ENCODE measurements at regions not wholly inside any gene's neighbourhood (a gene's known extent, or its start where the extent isn't known, plus 50 kb on each side); places are given as distances from the start of the nearest gene placed in this dataset.

DNA sequence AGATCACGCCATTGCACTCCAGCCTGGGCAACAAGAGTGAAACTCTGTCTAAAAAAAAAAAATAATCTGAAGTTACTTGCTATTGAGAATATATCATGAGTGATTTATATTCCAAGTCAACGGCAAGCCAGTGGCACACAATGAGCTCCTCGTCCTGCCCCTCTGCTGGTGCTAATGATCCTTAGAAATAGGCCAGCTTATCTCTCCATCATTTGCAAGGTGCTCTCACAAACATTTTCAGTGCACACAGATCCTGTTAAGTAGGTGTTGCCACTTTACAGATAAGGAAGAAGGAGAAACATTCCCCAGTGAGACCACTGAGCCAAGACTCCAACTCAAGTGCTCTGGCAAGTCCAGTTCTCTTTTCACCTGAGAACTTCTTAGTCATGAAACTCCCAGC lies 91.3 kb upstream of the GPR45 start:
- no peak for DNase-seq (ENCODE audit: low spot score)

DNA sequence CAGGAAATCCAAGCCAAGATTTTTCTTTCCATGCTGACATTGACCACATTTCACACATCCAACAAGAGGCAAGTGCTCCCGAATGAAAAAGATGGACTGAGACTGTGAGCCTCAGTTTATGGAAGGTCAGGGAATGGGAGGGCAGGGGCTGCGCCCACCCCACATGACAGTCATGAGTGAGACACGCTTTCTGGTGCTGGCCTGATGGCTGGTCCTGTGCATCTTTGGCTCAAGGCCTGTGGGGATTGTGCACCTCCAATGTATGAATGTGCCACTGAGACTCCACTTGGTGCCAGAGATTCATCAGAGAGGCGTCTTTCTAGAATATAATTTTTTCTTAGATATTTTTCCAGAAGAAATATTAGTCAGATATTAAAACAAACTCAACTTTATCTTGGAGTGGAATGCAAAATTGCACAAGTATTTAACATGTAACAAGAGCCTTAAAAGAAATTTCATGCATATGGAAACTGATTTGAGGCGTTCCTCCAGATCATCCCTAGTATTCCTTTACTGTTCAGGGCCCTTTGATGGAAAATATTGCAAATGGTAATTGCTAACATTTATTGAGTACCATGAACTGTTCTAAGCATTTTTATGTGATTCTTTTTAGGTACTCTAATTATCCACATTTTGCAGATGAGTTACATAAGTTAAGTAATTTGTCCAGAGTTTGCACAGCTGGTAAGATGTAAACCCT lies 87.3 kb upstream of the GPR45 start:
- no peak for DNase-seq (ENCODE audit: low spot score)

- DNase-seq (ENCODE audit: low spot score) = no peak
Measured at GRCh38 chr2:105156166-105156565, 85.4 kb upstream of the GPR45 start.

DNA sequence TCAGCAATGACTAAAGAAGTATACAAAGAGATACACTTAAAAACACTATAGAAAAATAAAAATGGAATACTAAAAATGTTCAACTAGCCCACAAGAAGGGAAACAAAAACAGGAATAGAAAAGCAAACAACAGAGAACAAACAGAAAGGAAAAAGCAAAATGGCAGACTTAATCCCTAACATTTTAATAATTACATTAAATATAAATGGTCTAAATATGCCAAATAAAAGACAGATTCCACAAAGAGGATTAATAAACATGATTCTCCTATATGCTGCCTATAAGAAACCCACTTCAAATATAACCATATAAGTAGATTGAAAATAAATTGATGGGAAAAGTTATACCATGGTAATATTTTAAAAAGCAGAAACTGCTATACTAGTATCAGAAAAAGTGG lies 83.5 kb upstream of the GPR45 start:
- DNase-seq (ENCODE audit: low spot score) = no peak

DNA sequence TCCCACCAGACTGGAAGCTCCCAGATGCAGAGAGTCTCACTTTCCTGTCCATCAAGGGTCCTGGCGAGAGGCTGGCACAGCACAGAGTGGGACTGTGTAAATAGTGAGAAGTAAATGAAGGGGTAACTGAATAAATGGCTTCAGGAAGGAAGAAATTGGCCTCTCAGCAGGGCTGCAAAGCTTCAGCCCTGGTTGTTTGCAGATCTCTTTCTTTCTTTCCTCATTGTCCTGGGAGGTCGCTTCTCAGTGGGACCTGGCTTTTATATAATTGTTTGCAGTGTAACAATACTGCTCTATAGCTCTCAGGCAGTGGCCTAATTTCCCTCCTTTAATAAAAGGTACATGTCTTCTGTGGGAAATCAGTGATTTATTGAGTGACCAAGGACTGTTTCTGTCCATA lies 74.9 kb upstream of the GPR45 start:
- no peak for DNase-seq (ENCODE audit: low spot score)

DNA sequence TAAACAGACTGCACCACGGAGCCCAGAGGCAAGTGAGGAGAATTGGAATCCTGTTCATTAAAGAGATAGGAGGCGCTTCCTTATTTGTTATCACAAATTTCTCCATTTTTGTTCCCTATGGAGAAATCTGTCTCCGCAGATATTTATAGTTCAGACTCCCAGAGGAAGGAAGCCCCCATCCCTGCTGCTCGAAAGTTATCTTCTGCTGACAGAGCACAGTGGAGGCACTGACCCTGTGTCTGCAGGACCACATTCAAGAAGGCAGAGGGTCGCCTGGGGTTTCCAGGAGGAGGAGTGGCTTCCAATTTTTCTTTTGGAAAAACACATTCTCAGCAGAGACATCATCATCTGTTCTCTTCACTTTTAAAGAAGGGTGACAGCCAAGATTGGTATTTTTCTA lies 73.0 kb upstream of the GPR45 start:
- DNase-seq (ENCODE audit: low spot score) = no peak

- no peak for DNase-seq (ENCODE audit: low spot score)
Measured at GRCh38 chr2:105175231-105175630, 66.3 kb upstream of the GPR45 start.

DNA sequence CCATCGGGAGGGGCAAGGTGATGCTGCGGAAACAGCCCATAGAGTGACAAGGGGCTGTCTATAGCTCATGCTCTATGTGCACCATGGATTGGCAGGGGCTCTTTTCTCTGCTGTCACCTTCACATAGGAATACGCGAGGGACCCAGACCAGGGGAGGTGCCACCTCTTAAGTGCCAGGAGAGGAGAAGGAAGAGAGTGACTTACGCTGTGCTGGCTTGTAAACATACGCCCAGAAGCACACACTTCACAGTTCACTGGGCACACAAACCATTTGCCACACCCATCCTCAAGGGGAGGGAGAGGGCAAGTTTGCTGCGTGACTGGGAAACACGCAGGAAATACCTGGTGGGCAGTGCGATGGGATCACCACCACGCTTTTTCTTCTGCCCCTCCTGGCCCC lies 65.1 kb upstream of the GPR45 start:
- no peak for DNase-seq (ENCODE audit: low spot score)

- DNase-seq (ENCODE audit: low spot score) = no peak
Measured at GRCh38 chr2:105177008-105177407, 64.5 kb upstream of the GPR45 start.

DNA sequence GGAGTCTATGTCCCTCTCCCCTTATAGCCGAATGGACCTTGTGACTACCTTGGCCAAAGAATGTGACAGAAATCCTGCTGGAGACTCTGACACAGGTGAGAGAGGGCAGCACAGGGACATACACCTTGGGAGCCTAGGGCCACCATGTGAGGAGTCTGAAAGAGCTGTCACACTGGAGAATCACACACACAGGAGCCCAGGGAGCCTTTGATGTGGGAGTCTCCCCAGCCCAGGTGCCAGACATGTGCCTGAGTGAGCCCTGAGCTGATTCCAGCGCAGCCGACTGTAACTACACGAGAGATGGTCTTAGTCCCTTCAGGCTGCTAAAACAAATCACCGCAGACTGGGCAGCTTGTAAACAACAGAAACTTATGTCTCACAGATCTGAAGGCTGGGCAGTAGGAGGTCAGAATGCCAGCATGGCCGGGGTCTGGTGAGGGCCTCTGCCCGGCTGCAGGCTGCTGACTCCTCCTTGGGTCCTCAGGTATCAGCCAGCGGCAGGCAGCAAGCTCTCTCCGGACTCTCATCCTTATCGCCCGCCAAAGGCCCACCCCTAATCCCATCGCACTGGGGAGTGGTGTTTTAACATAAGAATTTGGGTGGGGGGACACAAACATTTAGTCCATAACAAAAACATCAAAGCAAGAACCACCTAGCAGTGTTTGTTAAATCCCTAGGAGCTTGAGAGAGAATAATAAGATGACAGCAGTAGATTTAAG lies 63.8 kb upstream of the GPR45 start:
- no peak for DNase-seq (ENCODE audit: low spot score)

- DNase-seq (ENCODE audit: low spot score) = peak; percentile 34
Measured at GRCh38 chr2:105179469-105180372, 61.8 kb upstream of the GPR45 start.

- DNase-seq (ENCODE audit: low spot score) = no peak
Measured at GRCh38 chr2:105180491-105180972, 61.0 kb upstream of the GPR45 start.

DNA sequence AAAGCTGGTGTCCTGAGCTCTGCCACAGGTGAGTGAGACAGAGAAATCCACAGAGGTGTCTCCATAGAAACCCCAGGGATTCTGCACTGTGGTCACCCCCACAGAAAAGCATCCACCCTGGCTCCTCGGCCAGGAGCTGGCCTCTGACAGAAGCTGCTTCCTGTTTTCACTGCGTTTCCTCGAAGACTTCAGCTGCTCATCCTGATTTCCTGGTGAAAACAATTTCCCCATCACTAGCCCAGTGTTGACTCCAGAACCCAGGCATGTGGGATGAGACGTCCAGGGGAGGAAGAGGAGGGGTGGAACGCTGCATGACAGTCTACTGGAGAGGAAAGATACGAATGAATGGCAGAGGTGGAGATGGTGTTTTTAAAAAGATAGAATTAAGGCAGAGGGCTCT lies 60.3 kb upstream of the GPR45 start:
- DNase-seq (ENCODE audit: low spot score) = no peak

GRCh38 chr2:105183555-105184323 lies 57.8 kb upstream of the GPR45 start:
- DNase-seq (ENCODE audit: low spot score) = no peak

DNA sequence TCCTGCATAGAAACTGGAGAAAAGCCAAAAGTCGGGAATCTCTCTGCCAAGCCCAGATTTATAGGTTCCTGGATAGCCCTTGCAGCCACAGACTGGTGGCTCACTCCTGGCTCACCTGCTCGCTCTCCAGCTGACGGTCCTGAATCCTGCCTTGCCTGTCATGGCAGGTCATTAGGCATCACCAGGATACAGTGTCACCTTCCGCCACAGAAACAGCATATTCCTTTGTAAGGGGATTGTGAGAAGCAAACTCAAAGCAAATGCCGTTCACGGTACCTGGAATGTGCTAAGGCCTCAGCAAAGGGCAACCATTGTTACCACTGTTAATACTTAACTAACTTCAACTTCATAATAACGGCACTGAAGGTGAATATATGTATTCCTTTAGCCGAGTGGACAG lies 57.1 kb upstream of the GPR45 start:
- no peak for DNase-seq (ENCODE audit: low spot score)

DNA sequence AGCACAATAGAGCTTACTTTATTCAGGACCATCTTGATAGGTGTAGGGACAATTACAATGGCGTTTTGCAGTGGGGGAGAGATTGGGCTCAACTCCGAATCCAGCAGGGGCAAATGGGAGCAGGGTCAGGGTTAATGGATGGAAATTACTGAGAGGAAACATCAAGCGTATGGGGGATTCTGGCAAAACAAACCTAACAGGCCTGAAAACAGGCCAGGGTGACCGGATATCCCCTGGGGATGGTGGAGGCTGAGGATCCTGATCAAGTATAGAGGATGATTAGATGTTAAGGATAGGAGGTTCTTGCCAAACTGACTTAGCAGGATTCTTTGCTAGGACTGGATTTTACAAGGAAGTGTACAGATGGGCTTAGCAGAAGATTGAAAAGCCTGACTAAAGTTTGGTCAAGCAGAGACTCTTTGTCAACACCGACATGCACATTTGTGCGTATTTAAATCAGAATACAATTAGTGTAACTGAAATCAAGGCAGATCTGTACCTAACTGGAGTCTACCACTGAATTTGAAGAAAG lies 54.5 kb upstream of the GPR45 start:
- no peak for DNase-seq (ENCODE audit: low spot score)

- DNase-seq (ENCODE audit: low spot score) = no peak
Measured at GRCh38 chr2:105187531-105187930, 54.0 kb upstream of the GPR45 start.

GRCh38 chr2:105188343-105188742 lies 53.2 kb upstream of the GPR45 start:
- DNase-seq (ENCODE audit: low spot score) = no peak

Data from HuH-7 (cell line).